Hepatocyte (in vitro differentiated cells): ENCODE measurements at regions not wholly inside any gene's neighbourhood (a gene's known extent, or its start where the extent isn't known, plus 50 kb on each side); places are given as distances from the start of the nearest gene placed in this dataset.

Experiments used
- CTCF ChIP-seq: fragments of 200-600 bp; sonication (generic); IDR thresholded peaks from 2 replicates; pipeline ENCODE4 v1.5.1; 2016; ENCODE audit warnings: antibody characterized with exemption, mild to moderate bottlenecking; ENCODE audit not compliant: poor library complexity
- EZH2phosphoT487 ChIP-seq: fragments of 200-600 bp; sonication (generic); IDR thresholded peaks from one replicate; pipeline ENCODE4 v1.6.1; 2018; ENCODE audit warnings: antibody characterized with exemption, mild to moderate bottlenecking, low read depth, moderate library complexity; ENCODE audit not compliant: unreplicated experiment, severe bottlenecking

- TF ChIP-seq CTCF, result no peak
- no peak for TF ChIP-seq EZH2phosphoT487
Measured at GRCh38 chr10:51005551-51005950, 68.7 kb upstream of the PRKG1 start.
